NCI-H2029 (cell line): ENCODE measurements at regions not wholly inside any gene's neighbourhood (a gene's known extent, or its start where the extent isn't known, plus 50 kb on each side); places are given as distances from the start of the nearest gene placed in this dataset.
"Not testable (repeated sequence)": the region's sequence is repeated elsewhere in the genome, so short reads cannot be mapped to it uniquely, and the experiment has no call there.

Experiments used
- DNase-seq: peaks from one replicate; lab custom pipeline; 2025; lab: John Stamatoyannopoulos, UW

GRCh38 chr7:356691-357462 lies 66.9 kb downstream of the FOXL3 start:
- no peak for DNase-seq

- DNase-seq, result no peak
Measured at GRCh38 chr7:357531-358209, 67.7 kb downstream of the FOXL3 start.

- no peak for DNase-seq
Measured at GRCh38 chr7:358352-358751, 68.4 kb downstream of the FOXL3 start.

- DNase-seq, result no peak
Measured at GRCh38 chr7:359226-359765, 69.3 kb downstream of the FOXL3 start.

- no peak for DNase-seq
Measured at GRCh38 chr7:359766-360361, 69.9 kb downstream of the FOXL3 start.

GRCh38 chr7:360454-361100 lies 70.6 kb downstream of the FOXL3 start:
- DNase-seq, result no peak

GRCh38 chr7:361182-361581 lies 71.2 kb downstream of the FOXL3 start:
- not testable (repeated sequence) for DNase-seq

GRCh38 chr7:361680-362401 lies 71.9 kb downstream of the FOXL3 start:
- no peak for DNase-seq

GRCh38 chr7:362402-363096 lies 72.6 kb downstream of the FOXL3 start:
- DNase-seq, result no peak

GRCh38 chr7:363626-364025 lies 73.7 kb downstream of the FOXL3 start:
- DNase-seq, result no peak

- no peak for DNase-seq
Measured at GRCh38 chr7:364536-364935, 74.6 kb downstream of the FOXL3 start.

GRCh38 chr7:365593-365992 lies 75.6 kb downstream of the FOXL3 start:
- DNase-seq, result no peak

- no peak for DNase-seq
Measured at GRCh38 chr7:366161-366803, 76.3 kb downstream of the FOXL3 start.

- DNase-seq, result no peak
Measured at GRCh38 chr7:367351-367901, 77.5 kb downstream of the FOXL3 start.

GRCh38 chr7:368651-369475 lies 78.9 kb downstream of the FOXL3 start:
- DNase-seq, result no peak

GRCh38 chr7:369476-370258 lies 79.7 kb downstream of the FOXL3 start:
- DNase-seq, result no peak

- DNase-seq, result no peak
Measured at GRCh38 chr7:370259-370625, 80.3 kb downstream of the FOXL3 start.

- DNase-seq, result no peak
Measured at GRCh38 chr7:370775-371118, 80.8 kb downstream of the FOXL3 start.
